AG04450 (cell line): ENCODE measurements at regions not wholly inside any gene's neighbourhood (a gene's known extent, or its start where the extent isn't known, plus 50 kb on each side); places are given as distances from the start of the nearest gene placed in this dataset.
"Not testable (repeated sequence)": the region's sequence is repeated elsewhere in the genome, so short reads cannot be mapped to it uniquely, and the experiment has no call there.

Experiments used
- CTCF ChIA-PET: fragments of 300-600, 350-600 bp; formaldehyde crosslinking; extraction: SDS; loops from one replicate; lab custom pipeline; 2022; ENCODE audit warnings: antibody characterized with exemption, inconsistent platforms; lab: Charles Lee
- POLR2A ChIA-PET: fragments of 350-600 bp; formaldehyde crosslinking; extraction: SDS; loops from one replicate; lab custom pipeline; 2021; ENCODE audit warnings: antibody characterized with exemption, inconsistent platforms; lab: Yijun Ruan, JAX
- DNase-seq: peaks from one replicate; pipeline ENCODE4 v3.0.0-alpha.2; 2011; ENCODE audit warnings: low read depth, low spot score
- H3K27ac ChIP-seq: one replicate; pipeline ENCODE4 v1.5.1; 2012; ENCODE audit warnings: low read depth, low read length, control low read depth
- H3K27me3 ChIP-seq: one replicate; pipeline ENCODE4 v1.6.0; 2012; ENCODE audit warnings: low read length; ENCODE audit not compliant: control insufficient read depth, insufficient read depth
- H3K4me3 ChIP-seq: 2 replicates; pipeline ENCODE4 v1.5.1; 2011; ENCODE audit warnings: mild to moderate bottlenecking, low read depth, low read length, control low read depth
- H3K9me3 ChIP-seq: 2 replicates; pipeline ENCODE4 v1.5.1; 2012; ENCODE audit warnings: low read length; ENCODE audit not compliant: control insufficient read depth, insufficient read depth
- TF ChIP-seq, protein P1 (sequence below): IDR thresholded peaks from 2 replicates; pipeline ENCODE4 v1.5.1; 2011; ENCODE audit warnings: low read depth, low read length, control low read depth, inconsistent platforms

- DNase-seq: no peak
- no peak overlapping the region for H3K4me3 ChIP-seq
- CTCF ChIA-PET: no interaction called here
- H3K9me3 ChIP-seq: no peaks in the 10 kb centered on the region
- POLR2A ChIA-PET: no interaction called here
- H3K27ac ChIP-seq: no peak overlapping the region
- TF ChIP-seq, protein P1, sequence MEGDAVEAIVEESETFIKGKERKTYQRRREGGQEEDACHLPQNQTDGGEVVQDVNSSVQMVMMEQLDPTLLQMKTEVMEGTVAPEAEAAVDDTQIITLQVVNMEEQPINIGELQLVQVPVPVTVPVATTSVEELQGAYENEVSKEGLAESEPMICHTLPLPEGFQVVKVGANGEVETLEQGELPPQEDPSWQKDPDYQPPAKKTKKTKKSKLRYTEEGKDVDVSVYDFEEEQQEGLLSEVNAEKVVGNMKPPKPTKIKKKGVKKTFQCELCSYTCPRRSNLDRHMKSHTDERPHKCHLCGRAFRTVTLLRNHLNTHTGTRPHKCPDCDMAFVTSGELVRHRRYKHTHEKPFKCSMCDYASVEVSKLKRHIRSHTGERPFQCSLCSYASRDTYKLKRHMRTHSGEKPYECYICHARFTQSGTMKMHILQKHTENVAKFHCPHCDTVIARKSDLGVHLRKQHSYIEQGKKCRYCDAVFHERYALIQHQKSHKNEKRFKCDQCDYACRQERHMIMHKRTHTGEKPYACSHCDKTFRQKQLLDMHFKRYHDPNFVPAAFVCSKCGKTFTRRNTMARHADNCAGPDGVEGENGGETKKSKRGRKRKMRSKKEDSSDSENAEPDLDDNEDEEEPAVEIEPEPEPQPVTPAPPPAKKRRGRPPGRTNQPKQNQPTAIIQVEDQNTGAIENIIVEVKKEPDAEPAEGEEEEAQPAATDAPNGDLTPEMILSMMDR: no peak
- no peaks in the 10 kb centered on the region for H3K27me3 ChIP-seq
These were observed 1324.2 kb downstream of the RPA4 start for GRCh38 chrX:98207947-98208346.

DNA sequence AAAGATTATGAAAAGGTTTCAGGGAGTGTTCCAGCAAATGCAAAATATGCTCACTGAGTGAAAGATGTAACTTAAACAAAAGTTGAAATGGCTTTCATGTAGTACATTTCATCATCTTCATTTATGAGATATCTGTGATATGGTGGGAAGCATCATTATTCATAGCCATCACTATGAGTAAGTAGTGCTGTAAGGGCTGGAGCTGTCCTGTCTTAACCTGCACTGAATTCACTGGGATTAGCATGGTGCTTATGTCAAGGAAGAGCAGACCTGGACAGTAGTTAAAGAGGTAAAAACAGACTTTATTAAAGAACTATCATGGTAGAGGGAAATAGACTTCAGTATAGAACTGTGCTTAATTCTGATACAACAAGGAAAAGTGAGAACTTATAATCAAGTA is 1347.3 kb downstream of the RPA4 start:
- TF ChIP-seq, protein P1: no peak
- Histone ChIP-seq H3K9me3 (no peaks in the 10 kb centered on the region), H3K27me3 (no peaks in the 10 kb centered on the region), H3K4me3 (no peak overlapping the region), H3K27ac (no peak overlapping the region)
- no peak for DNase-seq
- ChIA-PET CTCF (no interaction called here), POLR2A (no interaction called here)

GRCh38 chrX:98240061-98240460 is 1356.4 kb downstream of the RPA4 start:
- CTCF ChIA-PET, H3K27me3 ChIP-seq: not testable (repeated sequence)

DNA sequence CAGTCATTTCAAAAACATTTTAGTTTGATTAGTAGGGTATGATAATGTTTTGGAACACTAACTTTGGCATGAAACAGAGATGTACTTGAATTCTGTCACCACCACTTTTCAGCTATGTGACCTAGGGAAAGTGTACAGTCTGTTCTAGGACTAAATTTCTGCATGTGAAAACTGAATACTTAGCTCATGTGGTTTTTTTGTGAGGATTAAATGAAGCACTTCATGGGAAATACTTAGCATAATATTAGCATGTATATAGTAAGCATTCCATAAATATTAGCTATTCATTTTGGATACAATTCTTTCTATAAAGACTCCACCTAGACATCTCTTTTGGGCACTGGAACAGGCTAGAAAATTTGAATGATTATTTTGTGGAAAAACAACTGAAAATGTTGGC is 1379.4 kb downstream of the RPA4 start:
- Histone ChIP-seq H3K9me3 (no peaks in the 10 kb centered on the region), H3K27ac (no peak overlapping the region), H3K27me3 (no peaks in the 10 kb centered on the region), H3K4me3 (no peak overlapping the region)
- TF ChIP-seq, protein P1: no peak
- ChIA-PET POLR2A (no interaction called here), CTCF (no interaction called here)
- DNase-seq: no peak

More at GRCh38 chrX:98240061-98240460, 1356.4 kb downstream of the RPA4 start:
- H3K9me3 ChIP-seq, DNase-seq, H3K4me3 ChIP-seq, POLR2A ChIA-PET, H3K27ac ChIP-seq: not testable (repeated sequence)

GRCh38 chrX:98289726-98290125 is 1406.0 kb downstream of the RPA4 start:
- Histone ChIP-seq H3K27ac (no peak overlapping the region), H3K4me3 (no peak overlapping the region), H3K9me3 (peaks cover 2% of the 10 kb centered on the region; the same call in 1 of the 2 replicates), H3K27me3 (no peaks in the 10 kb centered on the region)
- POLR2A ChIA-PET: no interaction called here
- CTCF ChIA-PET: no interaction called here
- DNase-seq: no peak
- TF ChIP-seq, protein P1: no peak

DNA sequence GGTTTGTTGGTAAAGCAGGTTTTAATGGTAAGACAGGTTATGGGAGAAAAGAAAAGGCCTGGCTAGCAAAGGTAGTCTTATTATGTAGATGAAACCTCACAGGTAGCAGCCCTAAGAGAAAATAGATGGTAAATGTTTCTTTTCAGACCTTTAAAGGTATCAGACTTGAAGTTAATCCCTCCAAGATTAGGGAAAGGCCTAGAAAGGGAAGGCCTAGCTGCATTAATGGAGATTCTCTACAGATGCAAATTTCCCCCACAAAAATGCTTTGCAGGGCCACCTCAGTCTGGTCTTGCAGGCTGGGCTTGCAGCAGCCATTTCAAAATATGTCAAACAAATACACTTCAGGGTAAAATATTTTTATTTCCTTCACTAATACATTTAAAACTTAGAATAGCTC is 1410.6 kb downstream of the RPA4 start:
- no peak for DNase-seq
- TF ChIP-seq, protein P1: no peak
- H3K27me3 ChIP-seq: no peaks in the 10 kb centered on the region
- CTCF ChIA-PET: no interaction called here
- H3K9me3 ChIP-seq: peaks cover 2% of the 10 kb centered on the region; the same call in 1 of the 2 replicates
- H3K4me3 ChIP-seq: no peak overlapping the region
- POLR2A ChIA-PET: no interaction called here
- no peak overlapping the region for H3K27ac ChIP-seq
